GM19467 (cell line): ENCODE measurements at regions not wholly inside any gene's neighbourhood (a gene's known extent, or its start where the extent isn't known, plus 50 kb on each side); places are given as distances from the start of the nearest gene placed in this dataset.
"Not testable (repeated sequence)": the region's sequence is repeated elsewhere in the genome, so short reads cannot be mapped to it uniquely, and the experiment has no call there.

Experiments used
- ATAC-seq: cut with Tn5 transposase; IDR thresholded peaks from one replicate; pipeline ENCODE4 v1.9.1; 2021; ENCODE audit warnings: mild to moderate bottlenecking, moderate library complexity; ENCODE audit not compliant: unreplicated experiment

- ATAC-seq, result no peak
These were observed 278.2 kb downstream of the GATA3 start for GRCh38 chr10:8332730-8333111.

GRCh38 chr10:8334631-8335030, 280.1 kb downstream of the GATA3 start:
- no peak for ATAC-seq

- no peak for ATAC-seq
These were observed 282.3 kb downstream of the GATA3 start for GRCh38 chr10:8336629-8337331.

- no peak for ATAC-seq
These were observed 282.8 kb downstream of the GATA3 start for GRCh38 chr10:8337332-8337651.

GRCh38 chr10:8338177-8338766, 283.8 kb downstream of the GATA3 start:
- ATAC-seq, result no peak

GRCh38 chr10:8344756-8345155, 290.3 kb downstream of the GATA3 start:
- ATAC-seq, result no peak

GRCh38 chr10:8346861-8347260, 292.4 kb downstream of the GATA3 start:
- no peak for ATAC-seq

GRCh38 chr10:8347614-8348013, 293.1 kb downstream of the GATA3 start:
- not testable (repeated sequence) for ATAC-seq

- no peak for ATAC-seq
These were observed 295.2 kb downstream of the GATA3 start for GRCh38 chr10:8349610-8350249.

- no peak for ATAC-seq
These were observed 295.9 kb downstream of the GATA3 start for GRCh38 chr10:8350250-8350967.

GRCh38 chr10:8352171-8353075, 297.9 kb downstream of the GATA3 start:
- no peak for ATAC-seq

GRCh38 chr10:8356283-8356682, 301.8 kb downstream of the GATA3 start:
- ATAC-seq, result no peak

- no peak for ATAC-seq
These were observed 305.0 kb downstream of the GATA3 start for GRCh38 chr10:8359467-8359866.

- no peak for ATAC-seq
These were observed 305.9 kb downstream of the GATA3 start for GRCh38 chr10:8360365-8360764.

- no peak for ATAC-seq
These were observed 306.5 kb downstream of the GATA3 start for GRCh38 chr10:8360814-8361509.

GRCh38 chr10:8361510-8361844, 307.0 kb downstream of the GATA3 start:
- no peak for ATAC-seq

GRCh38 chr10:8365935-8366911, 311.7 kb downstream of the GATA3 start:
- no peak for ATAC-seq

GRCh38 chr10:8367672-8368411, 313.4 kb downstream of the GATA3 start:
- not testable (repeated sequence) for ATAC-seq
